ENCODE measurements at regions not wholly inside any gene's neighbourhood (a gene's known extent, or its start where the extent isn't known, plus 50 kb on each side); places are given as distances from the start of the nearest gene placed in this dataset.

- no peaks in the 10 kb centered on the region for H3K9me1 ChIP-seq (ENCODE audit: control insufficient read depth, extremely low read depth, insufficient read depth, low read length)
- H3K4me1 ChIP-seq (ENCODE audit: control insufficient read depth, extremely low read depth, insufficient read depth, low read length) = no peaks in the 10 kb centered on the region
- no peak overlapping the region for H3K9ac ChIP-seq (ENCODE audit: control insufficient read depth, extremely low read depth, insufficient read depth, low read length)
- H3K9me3 ChIP-seq (ENCODE audit: control insufficient read depth, low read depth, low read length) = no peaks in the 10 kb centered on the region
- DNase-seq (ENCODE audit: low read depth, low spot score) (no peak), FAIRE-seq (no peak)
- no peaks in the 10 kb centered on the region for H3K79me2 ChIP-seq (ENCODE audit: control insufficient read depth, insufficient read depth, low read length)
- H4K20me1 ChIP-seq (ENCODE audit: control insufficient read depth, extremely low read depth, insufficient read depth, low read length) = no peaks in the 10 kb centered on the region
- TF ChIP-seq CTCF (optimal IDR thresholded peaks at IDR 0.05 in 1 of 3, IDR thresholded peaks at IDR 0.05 in 1 of 3, conservative IDR thresholded peaks at IDR 0.05 in 1 of 3; ENCODE audit: extremely low read depth in 1 of 3, insufficient read depth in 2 of 3, low read length in 3 of 3) (no peak), EZH2 (IDR thresholded peaks at IDR 0.05; ENCODE audit: low read length) (no peak)
- no peak overlapping the region for H2AFZ ChIP-seq (ENCODE audit: control insufficient read depth, low read length)
- no peaks in the 10 kb centered on the region for H3K27me3 ChIP-seq (ENCODE audit: control insufficient read depth, extremely low read depth, insufficient read depth, low read length)
- no peak overlapping the region for H3K4me3 ChIP-seq (ENCODE audit: control insufficient read depth in 2 of 3, extremely low read depth in 1 of 3, insufficient read depth in 2 of 3, low read depth in 1 of 3, low read length in 3 of 3)
- no peak overlapping the region for H3K27ac ChIP-seq (ENCODE audit: control insufficient read depth, insufficient read depth, low read length)
- H3K4me2 ChIP-seq (ENCODE audit: control insufficient read depth, extremely low read depth, insufficient read depth, low read depth, low read length) = no peak overlapping the region
- no peaks in the 10 kb centered on the region for H3K36me3 ChIP-seq (ENCODE audit: control insufficient read depth in 2 of 2, extremely low read depth in 1 of 2, insufficient read depth in 2 of 2, low read length in 2 of 2)
- dilution Hi-C loops (cut with MboI; ENCODE audit: extremely low pct_ligation_motif_present, low sequenced_read_pairs) = no loop called here
Measured at GRCh38 chrX:39725114-39725513, 372.6 kb downstream of the BCOR start.

- FAIRE-seq (no peak), DNase-seq (ENCODE audit: low read depth, low spot score) (no peak)
- H3K27ac ChIP-seq (ENCODE audit: control insufficient read depth, insufficient read depth, low read length) = no peak overlapping the region
- no peak overlapping the region for H3K4me2 ChIP-seq (ENCODE audit: control insufficient read depth, extremely low read depth, insufficient read depth, low read depth, low read length)
- no peak overlapping the region for H3K4me3 ChIP-seq (ENCODE audit: control insufficient read depth in 2 of 3, extremely low read depth in 1 of 3, insufficient read depth in 2 of 3, low read depth in 1 of 3, low read length in 3 of 3)
- no peak for TF ChIP-seq EZH2 (IDR thresholded peaks at IDR 0.05; ENCODE audit: low read length)
- TF ChIP-seq CTCF (optimal IDR thresholded peaks at IDR 0.05 in 1 of 3, IDR thresholded peaks at IDR 0.05 in 1 of 3, conservative IDR thresholded peaks at IDR 0.05 in 1 of 3; ENCODE audit: extremely low read depth in 1 of 3, insufficient read depth in 2 of 3, low read length in 3 of 3) = no peak
- H4K20me1 ChIP-seq (ENCODE audit: control insufficient read depth, extremely low read depth, insufficient read depth, low read length) = no peaks in the 10 kb centered on the region
- dilution Hi-C loops (cut with MboI; ENCODE audit: extremely low pct_ligation_motif_present, low sequenced_read_pairs) = no loop called here
- peaks cover 3% of the 10 kb centered on the region for H3K4me1 ChIP-seq (ENCODE audit: control insufficient read depth, extremely low read depth, insufficient read depth, low read length)
- no peaks in the 10 kb centered on the region for H3K36me3 ChIP-seq (ENCODE audit: control insufficient read depth in 2 of 2, extremely low read depth in 1 of 2, insufficient read depth in 2 of 2, low read length in 2 of 2)
- no peak overlapping the region for H2AFZ ChIP-seq (ENCODE audit: control insufficient read depth, low read length)
- no peaks in the 10 kb centered on the region for H3K27me3 ChIP-seq (ENCODE audit: control insufficient read depth, extremely low read depth, insufficient read depth, low read length)
- H3K9ac ChIP-seq (ENCODE audit: control insufficient read depth, extremely low read depth, insufficient read depth, low read length) = no peak overlapping the region
- no peaks in the 10 kb centered on the region for H3K9me1 ChIP-seq (ENCODE audit: control insufficient read depth, extremely low read depth, insufficient read depth, low read length)
- H3K79me2 ChIP-seq (ENCODE audit: control insufficient read depth, insufficient read depth, low read length) = no peaks in the 10 kb centered on the region
- H3K9me3 ChIP-seq (ENCODE audit: control insufficient read depth, low read depth, low read length) = no peaks in the 10 kb centered on the region
Measured at GRCh38 chrX:39725928-39726619, 371.7 kb downstream of the BCOR start.

Measured in keratinocyte (primary cell).